Endothelial cell of umbilical vein (primary cell): ENCODE measurements at regions not wholly inside any gene's neighbourhood (a gene's known extent, or its start where the extent isn't known, plus 50 kb on each side); places are given as distances from the start of the nearest gene placed in this dataset.

ENCODE experiments used
- BruUV-seq: library from RNA; stranded (reverse); fragments of 400-500 nt; replicated peaks from 2 replicates; lab custom pipeline; 2021; lab: Mats Ljungman, UMichigan
- CTCF ChIA-PET: fragments of 300-600, 350-600 bp; sonication (Branson Sonifier 250); formaldehyde crosslinking; loops from one replicate; lab custom pipeline; 2021; ENCODE audit warnings: antibody characterized with exemption, inconsistent platforms; lab: Charles Lee
- POLR2A ChIA-PET: fragments of 300-600, 350-600 bp; sonication (Branson Sonifier 250); formaldehyde crosslinking; loops from one replicate; lab custom pipeline; 2021; ENCODE audit warnings: antibody characterized with exemption, inconsistent platforms; lab: Charles Lee
- DNase-seq: peaks from one replicate; pipeline ENCODE4 v3.0.0-alpha.2; 2011; ENCODE audit warnings: low read depth, low spot score
- FAIRE-seq: peaks from 2 replicates; lab custom pipeline; 2011; peaks lifted over from hg19 to GRCh38; lab: Jason Lieb, UNC
- H2AFZ ChIP-seq: 2 replicates; pipeline ENCODE4 v1.6.0; 2012; ENCODE audit warnings: low read depth, low read length, control low read depth, inconsistent platforms
- H3K27ac ChIP-seq: 2 replicates; pipeline ENCODE4 v1.5.1; 2011; ENCODE audit warnings: low read depth, mild to moderate bottlenecking, control low read depth, low read length, moderate library complexity; ENCODE audit not compliant: insufficient read depth
- H3K27me3 ChIP-seq, 2 experiments: 2 replicates each; pipeline versions ENCODE4 v1.6.0 to v1.6.1; 2011; ENCODE audit warnings: low read length in 2 of 2, mixed read lengths in 1 of 2; ENCODE audit not compliant: control insufficient read depth in 2 of 2, insufficient read depth in 2 of 2
- H3K36me3 ChIP-seq, 2 experiments: 2 replicates in 1 of 2; 3 replicates in 1 of 2; pipeline ENCODE4 v1.5.1; 2011; ENCODE audit warnings: low read length in 2 of 2, mild to moderate bottlenecking in 1 of 2, moderate library complexity in 1 of 2; ENCODE audit not compliant: control insufficient read depth in 2 of 2, insufficient read depth in 2 of 2; ENCODE audit errors: extremely low read depth in 1 of 2
- H3K4me1 ChIP-seq: 3 replicates; pipeline ENCODE4 v1.5.1; 2011; ENCODE audit warnings: mild to moderate bottlenecking, low read length; ENCODE audit not compliant: control insufficient read depth, insufficient read depth; ENCODE audit errors: extremely low read depth
- H3K4me2 ChIP-seq: 2 replicates; pipeline ENCODE4 v1.6.1; 2011; ENCODE audit warnings: low read length, control low read depth, mixed read lengths; ENCODE audit not compliant: insufficient read depth
- H3K4me3 ChIP-seq, 3 experiments: fragments of 200-600 bp in 1 of 3; sonication (generic), shearing (Covaris generic) in 1 of 3; replicated peaks in 1 of 3; 2 replicates each; pipeline ENCODE4 v1.5.1; 2011 to 2016; ENCODE audit warnings: control low read depth in 3 of 3, low read length in 3 of 3, mild to moderate bottlenecking in 2 of 3, inconsistent platforms in 1 of 3, low read depth in 1 of 3, moderate library complexity in 1 of 3; ENCODE audit not compliant: insufficient read depth in 1 of 3
- H3K79me2 ChIP-seq: 2 replicates; pipeline ENCODE4 v1.6.0; 2012; ENCODE audit warnings: low read length, inconsistent platforms; ENCODE audit not compliant: control insufficient read depth, insufficient read depth
- H3K9ac ChIP-seq: replicated peaks from 2 replicates; pipeline ENCODE3; 2011; ENCODE audit warnings: low read length, control low read depth; ENCODE audit not compliant: insufficient read depth; ENCODE audit errors: extremely low read depth
- H3K9me1 ChIP-seq: replicated peaks from 3 replicates; pipeline ENCODE4 v1.6.0; 2011; ENCODE audit warnings: mild to moderate bottlenecking, low read length; ENCODE audit not compliant: control insufficient read depth, insufficient read depth; ENCODE audit errors: extremely low read depth
- H3K9me3 ChIP-seq: replicated peaks from 2 replicates; pipeline ENCODE4 v1.5.1; 2012; ENCODE audit warnings: low read length, inconsistent platforms; ENCODE audit not compliant: control insufficient read depth, insufficient read depth
- H4K20me1 ChIP-seq: replicated peaks from 2 replicates; pipeline ENCODE3; 2011; ENCODE audit warnings: mild to moderate bottlenecking, low read length; ENCODE audit not compliant: control insufficient read depth, insufficient read depth; ENCODE audit errors: extremely low read depth
- CTCF ChIP-seq, 2 donors: IDR thresholded peaks; 1 replicate in 1 of 2; 2 replicates in 1 of 2; pipeline ENCODE4 v1.5.1; 2011; ENCODE audit warnings: low read length in 2 of 2, mild to moderate bottlenecking in 2 of 2, moderate library complexity in 2 of 2, control low read depth in 1 of 2, inconsistent platforms in 1 of 2, low read depth in 1 of 2; ENCODE audit not compliant: insufficient read depth in 1 of 2; ENCODE audit errors: extremely low read depth in 1 of 2
- EZH2 ChIP-seq: IDR thresholded peaks from 2 replicates; pipeline ENCODE4 v1.6.1; 2012; ENCODE audit warnings: borderline replicate concordance, low read depth, mild to moderate bottlenecking, moderate library complexity, low read length, inconsistent platforms; ENCODE audit not compliant: severe bottlenecking
- FOS ChIP-seq: IDR thresholded peaks from 2 replicates; pipeline ENCODE4 v1.6.1; 2011; ENCODE audit warnings: mild to moderate bottlenecking, low read length, moderate library complexity, borderline replicate concordance; ENCODE audit not compliant: insufficient read depth
- GATA2 ChIP-seq: IDR thresholded peaks from 2 replicates; pipeline ENCODE4 v1.7.0; 2011; ENCODE audit warnings: low read depth, mild to moderate bottlenecking, moderate library complexity, mixed read lengths, low read length; ENCODE audit not compliant: insufficient read length, insufficient read depth
- JUN ChIP-seq: IDR thresholded peaks from 2 replicates; pipeline ENCODE4 v1.6.1; 2011; ENCODE audit warnings: borderline replicate concordance, low read depth; ENCODE audit not compliant: insufficient read length, insufficient read depth
- MAX ChIP-seq: IDR thresholded peaks from 2 replicates; pipeline ENCODE4 v1.6.1; 2011; ENCODE audit not compliant: insufficient read depth, insufficient read length
- MYC ChIP-seq: IDR thresholded peaks from one replicate; pipeline ENCODE4 v1.6.1; 2011; ENCODE audit warnings: mild to moderate bottlenecking, low read depth, low read length
- POLR2A ChIP-seq: IDR thresholded peaks from 2 replicates; pipeline ENCODE4 v1.6.1; 2012; ENCODE audit warnings: low read depth, mild to moderate bottlenecking, control low read depth, low read length
- POLR2AphosphoS5 ChIP-seq: IDR thresholded peaks from 2 replicates; pipeline ENCODE4 v1.6.1; 2012; ENCODE audit warnings: low read depth, mild to moderate bottlenecking, control low read depth, low read length, moderate library complexity; ENCODE audit not compliant: insufficient read depth
- dilution Hi-C: fragments of 300-500 bp; cut with MboI; formaldehyde crosslinking; loops from one replicate; pipeline ENCODE4 v1.15.0; 2019; ENCODE audit warnings: low sequenced_read_pairs; ENCODE audit not compliant: extremely low pct_ligation_motif_present
- intact Hi-C: fragments of 100-400 bp; cut with micrococcal nuclease; formaldehyde crosslinking; loops from one replicate; pipeline ENCODE4 v1.10.0; 2022

- H3K4me1 ChIP-seq: peaks cover 19% of the 10 kb centered on the region
- ChIA-PET POLR2A (no interaction called here), CTCF (interaction anchor here (1.3 kb wide), 1 partner anchor 11 kb away, joined by 3 read pairs; no protein-coding TSS in a partner anchor)
- no peaks in the 10 kb centered on the region for H3K9me1 ChIP-seq
- H3K4me2 ChIP-seq: no peak overlapping the region
- no peak overlapping the region for H3K9ac ChIP-seq
- no peak overlapping the region for H2AFZ ChIP-seq
- H3K79me2 ChIP-seq: no peaks in the 10 kb centered on the region
- no peaks in the 10 kb centered on the region for H4K20me1 ChIP-seq
- intact Hi-C loops: loop anchor here (5.0 kb wide), 1 partner anchor 48 kb away; no protein-coding TSS in a partner anchor
- no peaks in the 10 kb centered on the region for H3K36me3 ChIP-seq
- no peaks in the 10 kb centered on the region for H3K27me3 ChIP-seq
- FAIRE-seq (no peak), DNase-seq (no peak)
- TF ChIP-seq EZH2 (no peak), POLR2A (no peak), GATA2 (no peak), MAX (no peak), POLR2AphosphoS5 (no peak), MYC (no peak), FOS (no peak), CTCF (IDR thresholded peaks at IDR 0.05; ENCODE audit: extremely low read depth in 1 of 2, insufficient read depth in 1 of 2, low read depth in 1 of 2, low read length in 2 of 2) (no peak), JUN (no peak)
- dilution Hi-C loops: no loop called here
- no TSS peak for BruUV-seq
- no peaks in the 10 kb centered on the region for H3K9me3 ChIP-seq
- no peak overlapping the region for H3K4me3 ChIP-seq
- H3K27ac ChIP-seq: no peak overlapping the region
Measured at GRCh38 chr4:124525524-124525923, 187.0 kb downstream of the ANKRD50 start.
